ENCODE measurements at regions not wholly inside any gene's neighbourhood (a gene's known extent, or its start where the extent isn't known, plus 50 kb on each side); places are given as distances from the start of the nearest gene placed in this dataset.

- H3K36me3 ChIP-seq = no peaks in the 10 kb centered on the region
- WGBS, 4 donors = 37 to 62% (median 47%) methylated on average over 2 of the region's 2 CpGs
- no peaks in the 10 kb centered on the region for H3K9me3 ChIP-seq
- no peaks in the 10 kb centered on the region for H3K27me3 ChIP-seq
- TF ChIP-seq POLR2A (IDR thresholded peaks at IDR 0.05) = no peak
- no peak overlapping the region for H3K4me3 ChIP-seq
- no peak for ATAC-seq
- no peaks in the 10 kb centered on the region for H3K4me1 ChIP-seq
- intact Hi-C loops (cut with DNase I) = loop anchor here in 1 of 10 donors (5.0 kb wide), 1 partner anchor 51 kb away; no protein-coding TSS in a partner anchor
- DNase-seq = no peak
- H3K27ac ChIP-seq = no peak overlapping the region
Measured at GRCh38 chr9:80811656-80812055, 877.7 kb downstream of the TLE1 start.

DNA sequence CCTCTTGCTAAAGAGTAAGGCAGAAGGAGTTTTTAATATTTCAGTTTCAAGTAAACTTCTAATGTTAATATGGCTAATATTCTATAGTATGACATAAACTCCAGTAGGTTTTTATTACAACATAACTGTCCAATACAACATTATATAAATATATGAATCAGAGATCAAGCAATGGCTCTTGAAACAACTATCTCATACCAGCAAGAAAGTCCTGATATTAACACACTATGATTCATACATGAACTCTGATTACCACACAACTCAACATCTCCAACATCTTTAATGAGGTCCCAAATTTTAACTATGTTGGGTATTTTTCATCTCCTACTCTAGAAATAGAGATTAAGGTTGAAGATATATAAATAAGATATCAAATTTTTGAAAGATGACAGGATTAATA is 878.3 kb downstream of the TLE1 start:
- intact Hi-C loops (cut with DNase I) = loop anchor here in 1 of 10 donors (5.0 kb wide), 1 partner anchor 51 kb away; no protein-coding TSS in a partner anchor
- Histone ChIP-seq H3K36me3 (no peaks in the 10 kb centered on the region), H3K9me3 (no peaks in the 10 kb centered on the region), H3K27me3 (no peaks in the 10 kb centered on the region), H3K4me1 (no peaks in the 10 kb centered on the region), H3K27ac (no peak overlapping the region), H3K4me3 (no peak overlapping the region)
- DNase-seq (no peak), ATAC-seq (no peak)
- TF ChIP-seq POLR2A (IDR thresholded peaks at IDR 0.05) = no peak
- TF ChIP-seq, protein P1, sequence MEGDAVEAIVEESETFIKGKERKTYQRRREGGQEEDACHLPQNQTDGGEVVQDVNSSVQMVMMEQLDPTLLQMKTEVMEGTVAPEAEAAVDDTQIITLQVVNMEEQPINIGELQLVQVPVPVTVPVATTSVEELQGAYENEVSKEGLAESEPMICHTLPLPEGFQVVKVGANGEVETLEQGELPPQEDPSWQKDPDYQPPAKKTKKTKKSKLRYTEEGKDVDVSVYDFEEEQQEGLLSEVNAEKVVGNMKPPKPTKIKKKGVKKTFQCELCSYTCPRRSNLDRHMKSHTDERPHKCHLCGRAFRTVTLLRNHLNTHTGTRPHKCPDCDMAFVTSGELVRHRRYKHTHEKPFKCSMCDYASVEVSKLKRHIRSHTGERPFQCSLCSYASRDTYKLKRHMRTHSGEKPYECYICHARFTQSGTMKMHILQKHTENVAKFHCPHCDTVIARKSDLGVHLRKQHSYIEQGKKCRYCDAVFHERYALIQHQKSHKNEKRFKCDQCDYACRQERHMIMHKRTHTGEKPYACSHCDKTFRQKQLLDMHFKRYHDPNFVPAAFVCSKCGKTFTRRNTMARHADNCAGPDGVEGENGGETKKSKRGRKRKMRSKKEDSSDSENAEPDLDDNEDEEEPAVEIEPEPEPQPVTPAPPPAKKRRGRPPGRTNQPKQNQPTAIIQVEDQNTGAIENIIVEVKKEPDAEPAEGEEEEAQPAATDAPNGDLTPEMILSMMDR (IDR thresholded peaks at IDR 0.05) = no peak

- H3K4me3 ChIP-seq = no peak overlapping the region
- DNase-seq = no peak
- no peaks in the 10 kb centered on the region for H3K27me3 ChIP-seq
- no peak overlapping the region for H3K27ac ChIP-seq
- no peaks in the 10 kb centered on the region for H3K36me3 ChIP-seq
- H3K9me3 ChIP-seq = peaks cover 0 to 2% (median 0%) of the 10 kb centered on the region in 12 donors
- H3K4me1 ChIP-seq = no peaks in the 10 kb centered on the region
- intact Hi-C loops (cut with DNase I) = no loop called here
- TF ChIP-seq, protein P1 (IDR thresholded peaks at IDR 0.05) = no peak
- no peak for TF ChIP-seq POLR2A (IDR thresholded peaks at IDR 0.05)
- ATAC-seq = no peak
Measured at GRCh38 chr9:80806671-80807070, 882.7 kb downstream of the TLE1 start.

DNA sequence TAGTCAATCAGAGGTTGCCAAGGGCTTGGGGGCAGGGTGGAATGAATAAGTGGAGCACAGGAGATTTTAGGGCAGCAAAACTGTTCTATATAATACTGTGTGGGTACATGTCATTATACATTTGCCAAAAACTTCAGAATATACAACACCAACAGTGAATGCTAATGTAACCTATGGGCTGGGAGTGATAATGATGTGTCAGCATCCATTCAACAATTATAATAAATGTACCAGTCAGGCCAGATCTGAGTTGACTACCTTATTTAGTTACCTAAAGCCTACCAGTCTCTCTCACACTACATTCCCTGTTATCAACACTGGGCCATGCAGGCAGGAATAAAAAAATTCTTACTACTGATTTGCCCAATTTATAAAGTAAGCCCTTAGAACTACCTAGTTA is 884.5 kb downstream of the TLE1 start:
- intact Hi-C loops (cut with DNase I) = no loop called here
- no peak for DNase-seq
- Histone ChIP-seq H3K36me3 (no peaks in the 10 kb centered on the region), H3K4me1 (no peaks in the 10 kb centered on the region), H3K4me3 (no peak overlapping the region), H3K9me3 (peaks cover 0 to 16% (median 0%) of the 10 kb centered on the region in 12 donors), H3K27me3 (no peaks in the 10 kb centered on the region), H3K27ac (no peak overlapping the region)
- TF ChIP-seq, protein P1 (IDR thresholded peaks at IDR 0.05) = no peak
- TF ChIP-seq POLR2A (IDR thresholded peaks at IDR 0.05) = no peak
- no peak for ATAC-seq
